ENCODE measurements at regions not wholly inside any gene's neighbourhood (a gene's known extent, or its start where the extent isn't known, plus 50 kb on each side); places are given as distances from the start of the nearest gene placed in this dataset.

DNA sequence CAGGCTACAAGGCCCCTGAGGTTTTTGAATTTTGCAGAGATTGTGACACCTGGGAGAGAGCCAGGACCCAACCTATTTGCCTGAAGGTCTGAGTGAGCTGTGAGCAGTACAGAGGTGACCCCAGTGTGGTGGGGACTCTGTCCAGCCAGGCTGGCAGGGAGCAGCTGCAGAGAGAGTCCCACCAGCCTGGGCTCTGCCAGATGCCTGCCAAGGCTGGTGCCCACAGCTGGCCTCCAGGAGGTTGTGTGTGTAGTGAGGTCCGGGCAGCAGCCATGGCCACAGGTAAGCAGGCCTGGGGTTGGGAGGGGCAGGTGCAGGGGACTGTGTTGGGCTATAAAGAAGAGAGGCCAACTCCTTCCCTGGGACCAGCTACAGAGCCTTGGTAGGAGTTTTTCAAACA lies 144.8 kb downstream of the CRYBB2 start:
- no peak overlapping the region for H3K9ac ChIP-seq (ENCODE audit: low read depth, low read length, poor library complexity)

DNA sequence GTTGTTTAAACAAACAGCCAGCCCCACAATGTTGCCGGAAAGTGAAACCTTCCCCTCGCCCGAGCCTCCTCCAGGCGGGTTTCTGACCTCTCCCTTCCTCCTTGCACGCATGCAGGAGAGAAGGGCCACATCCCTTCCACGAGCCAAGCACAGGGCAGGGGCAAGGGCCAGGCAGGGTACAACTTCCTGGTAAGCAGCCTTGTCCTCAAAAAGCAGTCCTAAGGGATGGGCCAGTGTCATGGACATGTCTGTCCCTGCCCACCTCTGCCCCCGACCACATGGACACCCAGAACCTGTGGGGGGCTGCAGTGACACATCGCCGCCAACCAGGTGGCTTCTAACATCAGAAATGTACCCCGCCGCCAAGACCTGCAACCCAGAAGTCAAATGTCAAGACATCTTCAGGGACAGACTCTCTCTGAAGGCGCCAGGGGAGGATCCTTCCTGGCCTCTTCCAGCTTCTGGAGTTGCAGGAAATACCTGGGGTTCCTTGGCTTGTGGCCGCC lies 145.3 kb downstream of the CRYBB2 start:
- Histone ChIP-seq H3K4me3 (ENCODE audit: low read length in 2 of 2) (no peak overlapping the region), H3K9me3 (replicated peaks in 1 of 2; ENCODE audit: control insufficient read depth in 2 of 2, insufficient read depth in 1 of 2, low read depth in 1 of 2, low read length in 2 of 2) (no peaks in the 10 kb centered on the region), H3K9ac (ENCODE audit: low read depth, low read length, poor library complexity) (no peak overlapping the region), H4K91ac (ENCODE audit: low read depth, low read length, poor library complexity) (no peak overlapping the region), H3K4me1 (ENCODE audit: control insufficient read depth in 2 of 2, insufficient read depth in 1 of 2, low read depth in 1 of 2, low read length in 2 of 2) (peaks cover 0 to 2% of the 10 kb centered on the region in 2 donors), H3K27me3 (ENCODE audit: control insufficient read depth in 3 of 3, insufficient read depth in 3 of 3, low read depth in 1 of 3, low read length in 3 of 3) (no peaks in the 10 kb centered on the region), H2BK15ac (ENCODE audit: low read length) (no peak overlapping the region), H2AFZ (ENCODE audit: low read length) (no peak overlapping the region), H2BK120ac (ENCODE audit: low read depth, low read length) (no peak overlapping the region), H3K23ac (ENCODE audit: low read depth, low read length, poor library complexity) (no peak overlapping the region), H3K79me1 (ENCODE audit: low read depth, low read length) (peaks cover 10% of the 10 kb centered on the region), H2BK12ac (ENCODE audit: low read length) (no peak overlapping the region), H2BK5ac (ENCODE audit: low read length) (no peak overlapping the region), H3K14ac (ENCODE audit: low read length) (no peak overlapping the region), H3K4ac (ENCODE audit: low read length) (no peak overlapping the region), H2AK5ac (ENCODE audit: low read depth, low read length) (no peak overlapping the region), H3K36me3 (replicated peaks in 1 of 2; ENCODE audit: control insufficient read depth in 2 of 2, insufficient read depth in 2 of 2, low read length in 2 of 2) (peaks cover 4 to 6% of the 10 kb centered on the region in 2 donors), H3K18ac (ENCODE audit: low read length) (peak overlapping the region; percentile 57), H4K8ac (ENCODE audit: low read depth, low read length) (no peak overlapping the region), H3K4me2 (ENCODE audit: insufficient read depth, low read length, poor library complexity, severe bottlenecking) (no peak overlapping the region), H3K27ac (replicated peaks; ENCODE audit: low read length) (no peak overlapping the region)
- WGBS, 2 donors (ENCODE audit: extremely low coverage in 2 of 2, insufficient read length in 2 of 2, insufficient replicate concordance in 1 of 2): no CpG with 5 or more reads among the region's 13 CpGs
- no peak for DNase-seq (ENCODE audit: low spot score)

More for the DNA sequence above, 144.8 kb downstream of the CRYBB2 start:
- Histone ChIP-seq H3K4me3 (ENCODE audit: low read length in 2 of 2) (no peak overlapping the region), H2BK5ac (ENCODE audit: low read length) (no peak overlapping the region), H4K8ac (ENCODE audit: low read depth, low read length) (no peak overlapping the region), H3K27ac (replicated peaks; ENCODE audit: low read length) (no peak overlapping the region), H3K23ac (ENCODE audit: low read depth, low read length, poor library complexity) (no peak overlapping the region), H3K79me1 (ENCODE audit: low read depth, low read length) (peaks cover 10% of the 10 kb centered on the region), H2BK120ac (ENCODE audit: low read depth, low read length) (no peak overlapping the region), H2BK12ac (ENCODE audit: low read length) (no peak overlapping the region), H3K9me3 (replicated peaks in 1 of 2; ENCODE audit: control insufficient read depth in 2 of 2, insufficient read depth in 1 of 2, low read depth in 1 of 2, low read length in 2 of 2) (no peaks in the 10 kb centered on the region), H2AK5ac (ENCODE audit: low read depth, low read length) (no peak overlapping the region), H2BK15ac (ENCODE audit: low read length) (no peak overlapping the region), H4K91ac (ENCODE audit: low read depth, low read length, poor library complexity) (no peak overlapping the region), H3K18ac (ENCODE audit: low read length) (peak overlapping the region; percentile 76), H3K27me3 (ENCODE audit: control insufficient read depth in 3 of 3, insufficient read depth in 3 of 3, low read depth in 1 of 3, low read length in 3 of 3) (no peaks in the 10 kb centered on the region), H3K4ac (ENCODE audit: low read length) (no peak overlapping the region), H3K4me2 (ENCODE audit: insufficient read depth, low read length, poor library complexity, severe bottlenecking) (no peak overlapping the region), H2AFZ (ENCODE audit: low read length) (no peak overlapping the region), H3K4me1 (ENCODE audit: control insufficient read depth in 2 of 2, insufficient read depth in 1 of 2, low read depth in 1 of 2, low read length in 2 of 2) (peaks cover 0 to 2% of the 10 kb centered on the region in 2 donors), H3K14ac (ENCODE audit: low read length) (no peak overlapping the region), H3K36me3 (replicated peaks in 1 of 2; ENCODE audit: control insufficient read depth in 2 of 2, insufficient read depth in 2 of 2, low read length in 2 of 2) (peaks cover 8% of the 10 kb centered on the region in 2 donors)
- no peak for DNase-seq (ENCODE audit: low spot score)
- no CpG with 5 or more reads among the region's 1 CpG for WGBS, 2 donors (ENCODE audit: extremely low coverage in 2 of 2, insufficient read length in 2 of 2, insufficient replicate concordance in 1 of 2)

DNA sequence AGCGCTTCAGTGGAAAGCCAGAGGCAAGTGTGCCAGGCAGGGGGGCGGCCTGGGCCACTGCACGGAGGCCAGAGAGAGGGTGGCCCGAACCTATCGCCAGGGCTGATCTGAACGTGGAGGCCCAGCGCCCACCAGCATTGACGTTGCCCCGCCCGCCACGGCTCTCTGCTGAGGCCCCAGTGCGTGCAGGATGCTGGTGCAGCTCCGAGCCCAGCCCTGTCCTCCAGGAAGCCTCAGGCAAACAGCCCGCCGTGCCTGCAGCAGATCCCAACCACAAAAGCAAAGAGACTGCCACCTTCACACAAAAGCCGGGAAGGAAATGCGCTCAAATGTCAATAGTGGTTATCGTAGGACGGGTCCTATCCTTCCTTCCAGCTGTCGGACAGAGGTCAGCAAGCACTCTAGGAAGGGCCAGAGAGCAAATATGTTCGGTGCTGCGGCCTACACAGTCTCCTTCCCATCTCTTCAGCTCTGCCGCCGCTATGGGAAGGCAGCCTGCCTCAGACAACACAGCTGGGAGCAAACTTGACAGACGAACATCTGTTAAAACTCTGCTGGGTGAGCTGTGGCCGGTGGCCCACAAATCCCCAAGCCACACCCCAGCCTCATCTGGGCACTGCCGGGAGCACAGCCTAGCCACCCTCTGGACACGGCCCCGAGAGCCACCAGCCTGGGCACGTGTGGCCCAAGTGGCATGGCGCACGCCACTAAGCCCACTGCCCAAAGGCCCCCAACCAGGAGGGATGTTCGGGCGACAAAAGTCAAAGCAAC lies 146.2 kb downstream of the CRYBB2 start:
- Histone ChIP-seq H3K36me3 (replicated peaks in 1 of 2; ENCODE audit: control insufficient read depth in 2 of 2, insufficient read depth in 2 of 2, low read length in 2 of 2) (peaks cover 0 to 3% of the 10 kb centered on the region in 2 donors), H3K9me3 (replicated peaks in 1 of 2; ENCODE audit: control insufficient read depth in 2 of 2, insufficient read depth in 1 of 2, low read depth in 1 of 2, low read length in 2 of 2) (no peaks in the 10 kb centered on the region), H3K79me1 (ENCODE audit: low read depth, low read length) (peaks cover 11% of the 10 kb centered on the region), H2AFZ (ENCODE audit: low read length) (no peak overlapping the region), H2AK5ac (ENCODE audit: low read depth, low read length) (no peak overlapping the region), H3K4me1 (ENCODE audit: control insufficient read depth in 2 of 2, insufficient read depth in 1 of 2, low read depth in 1 of 2, low read length in 2 of 2) (peaks cover 0 to 2% of the 10 kb centered on the region in 2 donors), H3K4ac (ENCODE audit: low read length) (no peak overlapping the region), H3K18ac (ENCODE audit: low read length) (peak overlapping the region; percentile 12), H3K23ac (ENCODE audit: low read depth, low read length, poor library complexity) (no peak overlapping the region), H2BK12ac (ENCODE audit: low read length) (no peak overlapping the region), H3K4me3 (ENCODE audit: low read length in 2 of 2) (no peak overlapping the region), H3K27ac (replicated peaks; ENCODE audit: low read length) (no peak overlapping the region), H2BK120ac (ENCODE audit: low read depth, low read length) (no peak overlapping the region), H2BK15ac (ENCODE audit: low read length) (no peak overlapping the region), H4K91ac (ENCODE audit: low read depth, low read length, poor library complexity) (no peak overlapping the region), H2BK5ac (ENCODE audit: low read length) (no peak overlapping the region), H3K4me2 (ENCODE audit: insufficient read depth, low read length, poor library complexity, severe bottlenecking) (no peak overlapping the region), H3K27me3 (ENCODE audit: control insufficient read depth in 3 of 3, insufficient read depth in 3 of 3, low read depth in 1 of 3, low read length in 3 of 3) (no peaks in the 10 kb centered on the region), H4K8ac (ENCODE audit: low read depth, low read length) (no peak overlapping the region), H3K9ac (ENCODE audit: low read depth, low read length, poor library complexity) (no peak overlapping the region), H3K14ac (ENCODE audit: low read length) (peak overlapping the region; percentile 66)
- no CpG with 5 or more reads among the region's 34 CpGs for WGBS, 2 donors (ENCODE audit: extremely low coverage in 2 of 2, insufficient read length in 2 of 2, insufficient replicate concordance in 1 of 2)
- no peak for DNase-seq (ENCODE audit: low spot score)

DNA sequence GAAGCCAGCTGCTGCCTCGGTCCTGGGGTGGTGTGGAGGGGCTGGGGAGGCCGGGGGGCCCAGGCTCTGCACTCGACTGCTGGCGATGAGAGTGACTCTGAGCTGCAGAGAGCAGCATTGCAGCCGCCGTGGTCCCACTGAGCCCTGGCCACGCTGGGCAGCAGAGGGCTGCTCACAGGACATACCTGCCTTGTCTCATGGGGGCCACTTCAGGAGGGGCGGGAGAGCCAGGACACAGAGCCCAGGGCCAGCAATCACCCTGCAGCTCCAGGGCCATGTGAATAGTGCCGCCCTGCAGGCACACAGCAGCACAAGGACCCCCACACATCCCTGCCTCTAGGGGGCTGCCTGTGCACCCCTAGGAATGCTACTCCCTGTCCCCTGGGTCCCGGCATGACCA lies 147.0 kb downstream of the CRYBB2 start:
- no peak overlapping the region for H4K91ac ChIP-seq (ENCODE audit: low read depth, low read length, poor library complexity)
- no peak overlapping the region for H3K4ac ChIP-seq (ENCODE audit: low read length)
- no peak overlapping the region for H3K9ac ChIP-seq (ENCODE audit: low read depth, low read length, poor library complexity)
- H2BK120ac ChIP-seq (ENCODE audit: low read depth, low read length): no peak overlapping the region
- no peak overlapping the region for H3K27ac ChIP-seq (replicated peaks; ENCODE audit: low read length)
- H3K18ac ChIP-seq (ENCODE audit: low read length): no peak overlapping the region
- peaks cover 0 to 1% of the 10 kb centered on the region in 2 donors for H3K36me3 ChIP-seq (replicated peaks in 1 of 2; ENCODE audit: control insufficient read depth in 2 of 2, insufficient read depth in 2 of 2, low read length in 2 of 2)
- H2AK5ac ChIP-seq (ENCODE audit: low read depth, low read length): no peak overlapping the region
- no peak overlapping the region for H2BK12ac ChIP-seq (ENCODE audit: low read length)
- H2BK15ac ChIP-seq (ENCODE audit: low read length): no peak overlapping the region
- H3K79me1 ChIP-seq (ENCODE audit: low read depth, low read length): peaks cover 11% of the 10 kb centered on the region
- H3K27me3 ChIP-seq (ENCODE audit: control insufficient read depth in 3 of 3, insufficient read depth in 3 of 3, low read depth in 1 of 3, low read length in 3 of 3): no peaks in the 10 kb centered on the region
- H3K14ac ChIP-seq (ENCODE audit: low read length): peak overlapping the region; percentile 66
- peak overlapping the region; percentile 59 for H3K23ac ChIP-seq (ENCODE audit: low read depth, low read length, poor library complexity)
- peaks cover 0 to 2% of the 10 kb centered on the region in 2 donors for H3K4me1 ChIP-seq (ENCODE audit: control insufficient read depth in 2 of 2, insufficient read depth in 1 of 2, low read depth in 1 of 2, low read length in 2 of 2)
- H3K4me2 ChIP-seq (ENCODE audit: insufficient read depth, low read length, poor library complexity, severe bottlenecking): no peak overlapping the region
- DNase-seq (ENCODE audit: low spot score): no peak
- H4K8ac ChIP-seq (ENCODE audit: low read depth, low read length): no peak overlapping the region
- no peaks in the 10 kb centered on the region for H3K9me3 ChIP-seq (replicated peaks in 1 of 2; ENCODE audit: control insufficient read depth in 2 of 2, insufficient read depth in 1 of 2, low read depth in 1 of 2, low read length in 2 of 2)
- no CpG with 5 or more reads among the region's 10 CpGs for WGBS, 2 donors (ENCODE audit: extremely low coverage in 2 of 2, insufficient read length in 2 of 2, insufficient replicate concordance in 1 of 2)
- H2BK5ac ChIP-seq (ENCODE audit: low read length): no peak overlapping the region
- H2AFZ ChIP-seq (ENCODE audit: low read length): no peak overlapping the region
- no peak overlapping the region for H3K4me3 ChIP-seq (ENCODE audit: low read length in 2 of 2)

Measured in neuronal stem cell (in vitro differentiated cells).